HCT116 (cell line): ENCODE measurements at regions not wholly inside any gene's neighbourhood (a gene's known extent, or its start where the extent isn't known, plus 50 kb on each side); places are given as distances from the start of the nearest gene placed in this dataset.

Source experiments
- ATAC-seq: fragments of 200-7000 bp; cut with Tn5 transposase; 2 replicates; pipeline ENCODE4 v1.9.1; 2020; ENCODE audit warnings: mild to moderate bottlenecking, moderate library complexity
- BruUV-seq: library from RNA; stranded (reverse); fragments of 400-500 nt; replicated peaks from 2 replicates; lab custom pipeline; 2021; lab: Mats Ljungman, UMichigan
- CTCF ChIA-PET: fragments of 300-600 bp; sonication (Branson Sonifier 250); formaldehyde crosslinking; loops from one replicate; lab custom pipeline; 2021; ENCODE audit warnings: antibody characterized with exemption; lab: Charles Lee
- POLR2A ChIA-PET: fragments of 300-600, 350-600 bp; sonication (Branson Sonifier 250); formaldehyde crosslinking; loops from one replicate; lab custom pipeline; 2021; ENCODE audit warnings: antibody characterized with exemption; lab: Charles Lee
- RAD21 ChIA-PET, 2 experiments: fragments of 300-600 bp; sonication (Branson Sonifier 250); formaldehyde crosslinking; loops; one replicate each; lab custom pipeline; 2023; ENCODE audit warnings: low total read pairs in 2 of 2; ENCODE audit not compliant: uncharacterized antibody in 2 of 2, unreplicated experiment in 2 of 2, low non-redundant PET in 1 of 2; lab: Charles Lee
- DNase-seq: peaks from one replicate; pipeline ENCODE4 v3.0.0-alpha.2; 2010; ENCODE audit warnings: low read depth, low spot score
- H2AFZ ChIP-seq: fragments of 200-600 bp; shearing (Covaris generic), sonication (generic); 2 replicates; pipeline ENCODE4 v1.6.1; 2017; ENCODE audit warnings: low read depth, mixed run types, mixed read lengths, antibody characterized with exemption, low read length; ENCODE audit not compliant: poor library complexity, severe bottlenecking
- H3K27ac ChIP-seq: 2 replicates; pipeline ENCODE4 v1.5.1; 2012; ENCODE audit warnings: low read depth, low read length
- H3K27me3 ChIP-seq: fragments of 200-600 bp; sonication (generic); 2 replicates; pipeline ENCODE4 v1.6.1; 2016; ENCODE audit warnings: mixed run types, low read length, mixed read lengths; ENCODE audit not compliant: insufficient read depth
- H3K36me3 ChIP-seq, 2 experiments: fragments of 200-500 bp in 1 of 2; fragments of 200-600 bp in 1 of 2; sonication (Bioruptor generic) in 1 of 2; sonication (generic) in 1 of 2; 2 replicates each; pipeline versions ENCODE4 v1.5.1 to v1.6.1; 2014 to 2016; ENCODE audit warnings: low read length in 2 of 2, inconsistent platforms in 1 of 2, mixed read lengths in 1 of 2, mixed run types in 1 of 2; ENCODE audit not compliant: insufficient read depth in 2 of 2, control insufficient read depth in 1 of 2
- H3K4me1 ChIP-seq, 2 experiments: fragments of 200-600 bp in 1 of 2; sonication (generic) in 1 of 2; 2 replicates each; pipeline versions ENCODE4 v1.5.1 to v1.6.1; 2012 to 2017; ENCODE audit warnings: low read length in 2 of 2, inconsistent platforms in 1 of 2, mild to moderate bottlenecking in 1 of 2, mixed read lengths in 1 of 2, mixed run types in 1 of 2, moderate library complexity in 1 of 2; ENCODE audit not compliant: insufficient read depth in 2 of 2, control insufficient read depth in 1 of 2
- H3K4me2 ChIP-seq: fragments of 200-600 bp; sonication (generic); 2 replicates; pipeline ENCODE4 v1.6.1; 2017; ENCODE audit warnings: mixed run types, low read length, mixed read lengths
- H3K4me3 ChIP-seq, 2 experiments: fragments of 200-600 bp in 1 of 2; sonication (generic) in 1 of 2; replicated peaks in 1 of 2; 2 replicates each; pipeline ENCODE4 v1.5.1; 2011 to 2016; ENCODE audit warnings: low read length in 2 of 2, control low read depth in 1 of 2, low read depth in 1 of 2, mild to moderate bottlenecking in 1 of 2, mixed read lengths in 1 of 2, mixed run types in 1 of 2
- H3K79me2 ChIP-seq: fragments of 200-600 bp; sonication (generic); 2 replicates; pipeline ENCODE4 v1.6.1; 2017; ENCODE audit warnings: mild to moderate bottlenecking, mixed run types, low read length, moderate library complexity, mixed read lengths; ENCODE audit not compliant: insufficient read depth
- H3K9ac ChIP-seq: fragments of 200-600 bp; sonication (generic); 2 replicates; pipeline ENCODE4 v1.6.1; 2016; ENCODE audit warnings: low read length, mixed read lengths
- H3K9me2 ChIP-seq: fragments of 200-600 bp; sonication (generic), shearing (Covaris generic); 2 replicates; pipeline ENCODE4 v1.6.1; 2017; ENCODE audit warnings: mixed run types, mild to moderate bottlenecking, moderate library complexity; ENCODE audit not compliant: insufficient read depth
- H3K9me3 ChIP-seq, 2 experiments: fragments of 200-500 bp in 1 of 2; fragments of 200-600 bp in 1 of 2; sonication (Bioruptor generic) in 1 of 2; sonication (generic) in 1 of 2; 2 replicates each; pipeline ENCODE4 v1.6.1; 2014 to 2017; ENCODE audit warnings: low read length in 2 of 2, mixed read lengths in 2 of 2, inconsistent platforms in 1 of 2, low read depth in 1 of 2, mild to moderate bottlenecking in 1 of 2, mixed run types in 1 of 2, moderate library complexity in 1 of 2; ENCODE audit not compliant: control insufficient read depth in 1 of 2, insufficient read depth in 1 of 2
- H4K20me1 ChIP-seq: fragments of 200-600 bp; sonication (generic), shearing (Covaris generic); 2 replicates; pipeline ENCODE4 v1.6.1; 2017; ENCODE audit warnings: mixed run types, mild to moderate bottlenecking, moderate library complexity; ENCODE audit not compliant: insufficient read depth
- ATF3 ChIP-seq: IDR thresholded peaks from 2 replicates; pipeline ENCODE4 v1.6.1; 2012
- CBX3 ChIP-seq: IDR thresholded peaks from 2 replicates; pipeline ENCODE4 v1.6.1; 2012; ENCODE audit warnings: low read depth
- CEBPB ChIP-seq: IDR thresholded peaks from 2 replicates; pipeline ENCODE4 v1.6.1; 2012; ENCODE audit warnings: low read depth
- EGR1 ChIP-seq: IDR thresholded peaks from 2 replicates; pipeline ENCODE4 v1.6.1; 2012; ENCODE audit warnings: low read depth
- ELF1 ChIP-seq: IDR thresholded peaks from 2 replicates; pipeline ENCODE4 v1.6.1; 2012; ENCODE audit warnings: low read depth, borderline replicate concordance
- EZH2 ChIP-seq: fragments of 200-600 bp; sonication (generic); IDR thresholded peaks from 2 replicates; pipeline ENCODE4 v1.6.1; 2017; ENCODE audit warnings: antibody characterized with exemption, mixed run types
- EZH2phosphoT487 ChIP-seq: fragments of 200-600 bp; IDR thresholded peaks from 2 replicates; pipeline ENCODE4 v1.6.1; 2018; ENCODE audit warnings: antibody characterized with exemption, borderline replicate concordance
- FOSL1 ChIP-seq: IDR thresholded peaks from 2 replicates; pipeline ENCODE4 v1.6.1; 2012; ENCODE audit warnings: low read depth
- JUND ChIP-seq: IDR thresholded peaks from 2 replicates; pipeline ENCODE4 v1.6.1; 2012
- MAX ChIP-seq: IDR thresholded peaks from 2 replicates; pipeline ENCODE4 v1.6.1; 2012
- POLR2A ChIP-seq: IDR thresholded peaks from 2 replicates; pipeline ENCODE4 v1.7.0; 2011; ENCODE audit warnings: borderline replicate concordance; ENCODE audit not compliant: insufficient read depth, insufficient read length; ENCODE audit errors: extremely low read depth
- RAD21 ChIP-seq: IDR thresholded peaks from 2 replicates; pipeline ENCODE4 v1.6.1; 2012; ENCODE audit warnings: low read depth, mild to moderate bottlenecking
- SP1 ChIP-seq: IDR thresholded peaks from 2 replicates; pipeline ENCODE4 v1.6.1; 2012; ENCODE audit warnings: low read depth
- SRF ChIP-seq: IDR thresholded peaks from 2 replicates; pipeline ENCODE4 v1.6.1; 2012; ENCODE audit warnings: low read depth
- ZFX ChIP-seq: fragments of 450-650 bp; IDR thresholded peaks from 2 replicates; pipeline ENCODE4 v1.6.1; 2017
- intact Hi-C: fragments of 100-400 bp; cut with micrococcal nuclease; formaldehyde crosslinking; loops from 2 replicates; pipeline ENCODE4 v1.10.0; 2022
- TF ChIP-seq, protein P1 (sequence below), 3 experiments: fragments of 200-600 bp in 1 of 3; sonication (generic) in 1 of 3; IDR thresholded peaks in 2 of 3; conservative IDR thresholded peaks in 1 of 3; 2 replicates each; pipeline ENCODE4 v1.5.1; 2012 to 2017; ENCODE audit warnings: low read depth in 2 of 3, low read length in 2 of 3, antibody characterized with exemption in 1 of 3, borderline replicate concordance in 1 of 3, control low read depth in 1 of 3, mild to moderate bottlenecking in 1 of 3, mixed read lengths in 1 of 3, mixed run types in 1 of 3, moderate library complexity in 1 of 3; ENCODE audit not compliant: insufficient read depth in 1 of 3
- TF ChIP-seq, protein P2 (sequence below): IDR thresholded peaks from 2 replicates; pipeline ENCODE4 v1.6.1; 2011; ENCODE audit warnings: mild to moderate bottlenecking, low read length, moderate library complexity; ENCODE audit not compliant: insufficient replicate concordance; ENCODE audit errors: extremely low read depth

DNA sequence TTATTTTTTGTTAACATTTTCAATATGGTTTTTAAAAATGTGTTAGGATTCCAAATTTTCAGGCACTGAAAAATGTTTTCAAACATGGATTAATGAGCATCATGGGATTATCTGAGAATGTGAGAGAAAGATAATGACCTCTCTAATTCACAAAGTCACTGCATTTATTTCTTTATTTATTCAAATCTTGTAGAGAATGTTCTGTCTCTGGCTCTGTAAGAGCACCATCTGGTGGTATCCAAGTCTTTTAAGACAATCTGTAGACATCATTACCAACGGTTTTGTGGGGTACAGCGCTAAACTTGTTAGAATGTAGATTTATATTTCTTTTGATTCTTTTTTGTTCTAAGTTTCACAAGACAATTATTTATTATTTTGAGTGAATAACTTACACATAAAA is 956.0 kb upstream of the NOVA1 start:
- H3K36me3 ChIP-seq = no peaks in the 10 kb centered on the region
- RAD21 ChIA-PET = no interaction called here
- DNase-seq = no peak
- TF ChIP-seq RAD21 (no peak), EGR1 (no peak), POLR2A (no peak), ATF3 (no peak), JUND (no peak)
- TF ChIP-seq, protein P1, sequence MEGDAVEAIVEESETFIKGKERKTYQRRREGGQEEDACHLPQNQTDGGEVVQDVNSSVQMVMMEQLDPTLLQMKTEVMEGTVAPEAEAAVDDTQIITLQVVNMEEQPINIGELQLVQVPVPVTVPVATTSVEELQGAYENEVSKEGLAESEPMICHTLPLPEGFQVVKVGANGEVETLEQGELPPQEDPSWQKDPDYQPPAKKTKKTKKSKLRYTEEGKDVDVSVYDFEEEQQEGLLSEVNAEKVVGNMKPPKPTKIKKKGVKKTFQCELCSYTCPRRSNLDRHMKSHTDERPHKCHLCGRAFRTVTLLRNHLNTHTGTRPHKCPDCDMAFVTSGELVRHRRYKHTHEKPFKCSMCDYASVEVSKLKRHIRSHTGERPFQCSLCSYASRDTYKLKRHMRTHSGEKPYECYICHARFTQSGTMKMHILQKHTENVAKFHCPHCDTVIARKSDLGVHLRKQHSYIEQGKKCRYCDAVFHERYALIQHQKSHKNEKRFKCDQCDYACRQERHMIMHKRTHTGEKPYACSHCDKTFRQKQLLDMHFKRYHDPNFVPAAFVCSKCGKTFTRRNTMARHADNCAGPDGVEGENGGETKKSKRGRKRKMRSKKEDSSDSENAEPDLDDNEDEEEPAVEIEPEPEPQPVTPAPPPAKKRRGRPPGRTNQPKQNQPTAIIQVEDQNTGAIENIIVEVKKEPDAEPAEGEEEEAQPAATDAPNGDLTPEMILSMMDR (IDR thresholded peaks at IDR 0.05 in 2 of 3, conservative IDR thresholded peaks at IDR 0.05 in 1 of 3; ENCODE audit: borderline replicate concordance in 1 of 3, insufficient read depth in 1 of 3, low read depth in 2 of 3, low read length in 2 of 3) = no peak
- no peak overlapping the region for H2AFZ ChIP-seq
- H3K4me3 ChIP-seq = no peak overlapping the region
- H3K4me1 ChIP-seq = no peaks in the 10 kb centered on the region
- no peak overlapping the region for H3K4me2 ChIP-seq
- H3K9me3 ChIP-seq = peaks cover 7% of the 10 kb centered on the region in 2 experiments; a peak in 2 of 4 replicates
- H3K9me2 ChIP-seq = no peaks in the 10 kb centered on the region
- H4K20me1 ChIP-seq = no peaks in the 10 kb centered on the region
- H3K27ac ChIP-seq = no peak overlapping the region
- H3K79me2 ChIP-seq = no peaks in the 10 kb centered on the region
- H3K27me3 ChIP-seq = no peaks in the 10 kb centered on the region
- ATAC-seq = no peak
- no TSS peak for BruUV-seq
- H3K9ac ChIP-seq = no peak overlapping the region
- POLR2A ChIA-PET = no interaction called here
- CTCF ChIA-PET = no interaction called here
- intact Hi-C loops = no loop called here

- Histone ChIP-seq H3K36me3 (no peaks in the 10 kb centered on the region), H3K27ac (no peak overlapping the region), H3K27me3 (no peaks in the 10 kb centered on the region), H3K9ac (no peak overlapping the region), H2AFZ (no peak overlapping the region), H3K79me2 (no peaks in the 10 kb centered on the region), H4K20me1 (no peaks in the 10 kb centered on the region), H3K4me1 (no peaks in the 10 kb centered on the region), H3K4me2 (no peak overlapping the region), H3K4me3 (no peak overlapping the region), H3K9me2 (no peaks in the 10 kb centered on the region), H3K9me3 (peaks cover 0 to 8% of the 10 kb centered on the region in 2 experiments; a peak in 1 of 4 replicates)
- ATAC-seq (no peak), DNase-seq (no peak)
- intact Hi-C loops = no loop called here
- BruUV-seq = no TSS peak
- RAD21 ChIA-PET = no interaction called here
- CTCF ChIA-PET = no interaction called here
- POLR2A ChIA-PET = no interaction called here
- TF ChIP-seq MAX (no peak), POLR2A (no peak), SP1 (no peak), ELF1 (no peak), FOSL1 (no peak), CBX3 (no peak), EGR1 (no peak), RAD21 (no peak), CEBPB (no peak), ATF3 (no peak), ZFX (no peak), EZH2phosphoT487 (no peak), EZH2 (no peak), SRF (no peak)
- TF ChIP-seq, protein P2, sequence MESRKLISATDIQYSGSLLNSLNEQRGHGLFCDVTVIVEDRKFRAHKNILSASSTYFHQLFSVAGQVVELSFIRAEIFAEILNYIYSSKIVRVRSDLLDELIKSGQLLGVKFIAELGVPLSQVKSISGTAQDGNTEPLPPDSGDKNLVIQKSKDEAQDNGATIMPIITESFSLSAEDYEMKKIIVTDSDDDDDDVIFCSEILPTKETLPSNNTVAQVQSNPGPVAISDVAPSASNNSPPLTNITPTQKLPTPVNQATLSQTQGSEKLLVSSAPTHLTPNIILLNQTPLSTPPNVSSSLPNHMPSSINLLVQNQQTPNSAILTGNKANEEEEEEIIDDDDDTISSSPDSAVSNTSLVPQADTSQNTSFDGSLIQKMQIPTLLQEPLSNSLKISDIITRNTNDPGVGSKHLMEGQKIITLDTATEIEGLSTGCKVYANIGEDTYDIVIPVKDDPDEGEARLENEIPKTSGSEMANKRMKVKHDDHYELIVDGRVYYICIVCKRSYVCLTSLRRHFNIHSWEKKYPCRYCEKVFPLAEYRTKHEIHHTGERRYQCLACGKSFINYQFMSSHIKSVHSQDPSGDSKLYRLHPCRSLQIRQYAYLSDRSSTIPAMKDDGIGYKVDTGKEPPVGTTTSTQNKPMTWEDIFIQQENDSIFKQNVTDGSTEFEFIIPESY = no peak
Observed at GRCh38 chr14:27557445-27557844, 959.6 kb upstream of the NOVA1 start.
